AML-193 (cell line): ENCODE measurements at regions not wholly inside any gene's neighbourhood (a gene's known extent, or its start where the extent isn't known, plus 50 kb on each side); places are given as distances from the start of the nearest gene placed in this dataset.

Source experiments
- DNase-seq, 2 experiments: peaks; one replicate each; lab custom pipeline; 2025; lab: John Stamatoyannopoulos, UW

DNA sequence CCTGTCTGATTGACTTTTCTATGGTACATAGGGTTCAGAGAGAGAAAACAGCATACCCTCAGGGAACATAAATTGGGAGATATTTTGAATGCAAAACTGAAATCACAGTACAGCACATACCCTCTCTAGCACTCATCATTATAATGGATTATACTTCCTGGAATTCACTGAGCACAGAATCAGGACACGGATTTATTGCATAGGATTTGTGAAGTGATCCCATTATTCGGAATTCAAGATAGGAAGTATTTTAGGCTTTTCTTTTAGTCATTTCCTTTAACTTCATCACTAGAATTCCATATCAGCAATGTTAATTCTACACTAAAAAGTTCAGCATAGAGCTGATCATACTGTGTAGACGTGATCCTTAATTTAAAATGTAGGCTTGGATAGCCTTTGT is 407.0 kb downstream of the PID1 start:
- no peak for DNase-seq

DNA sequence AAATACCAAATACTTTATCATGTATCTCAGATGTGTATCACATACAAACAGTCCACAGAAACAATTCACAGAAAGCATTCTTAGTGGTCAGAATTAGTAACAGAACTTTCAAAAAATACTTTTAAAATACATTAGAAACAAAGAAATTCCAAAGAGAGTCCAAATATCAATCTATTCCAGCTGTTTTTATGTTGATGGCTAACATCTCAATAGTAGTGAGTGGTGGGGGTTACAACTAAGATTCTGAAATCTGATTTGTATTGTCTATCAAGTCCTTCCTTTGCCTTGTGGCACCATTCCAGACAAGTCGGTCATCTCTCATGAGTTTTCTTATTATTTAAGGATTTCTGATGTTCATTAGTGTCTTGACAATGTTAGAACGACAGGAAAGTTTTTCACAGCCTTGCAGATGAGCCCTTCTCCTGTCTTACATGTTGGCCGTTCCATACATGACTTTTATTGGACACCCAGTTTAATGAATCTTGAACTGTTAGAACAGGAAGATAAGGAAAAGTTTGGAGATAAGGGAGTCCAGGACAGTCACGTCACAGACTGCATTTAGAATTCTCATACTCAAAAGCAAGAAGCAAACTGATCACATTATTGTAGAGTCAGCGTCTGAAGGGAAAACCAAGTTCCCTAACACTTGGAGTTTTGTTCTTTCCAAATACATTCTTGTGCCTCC is 410.3 kb downstream of the PID1 start:
- DNase-seq = no peak

DNA sequence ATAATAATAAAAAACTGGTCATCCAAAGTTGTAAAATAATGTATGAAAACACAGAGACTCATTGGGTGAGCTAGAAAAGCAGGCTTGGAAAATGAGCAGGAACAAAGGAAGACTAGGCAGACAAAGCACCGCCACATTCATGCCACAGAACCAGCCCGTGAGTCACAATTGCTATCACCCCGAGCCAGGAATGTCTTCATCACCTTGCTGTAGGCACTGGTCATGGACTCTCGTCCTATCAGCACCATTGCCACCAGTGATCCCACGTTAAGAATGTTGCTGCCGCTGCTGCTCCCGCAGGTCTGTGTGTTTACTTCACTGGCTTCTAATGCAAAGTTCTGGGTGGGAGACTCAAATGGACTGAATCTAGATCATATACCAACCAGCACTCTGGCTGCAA is 417.9 kb downstream of the PID1 start:
- no peak for DNase-seq

DNA sequence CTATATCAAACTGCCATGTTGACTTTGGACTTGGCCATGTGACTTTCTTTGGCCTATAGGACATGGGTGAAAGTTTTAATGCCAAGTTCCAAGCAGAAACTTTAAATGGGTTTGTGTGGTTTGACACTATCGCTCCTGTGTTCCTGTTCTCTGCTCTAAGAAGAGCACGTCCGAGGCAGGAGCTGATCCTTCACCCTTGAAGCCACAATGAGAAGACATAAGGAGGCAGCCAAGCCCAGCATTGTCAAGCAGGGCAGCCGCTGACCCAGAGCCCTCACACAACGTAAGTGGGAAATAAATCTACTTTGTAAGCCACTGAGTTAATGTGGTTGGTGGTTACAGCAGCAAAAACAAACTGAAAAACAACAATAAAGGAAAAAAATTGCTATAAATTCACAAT is 422.4 kb downstream of the PID1 start:
- no peak for DNase-seq

DNA sequence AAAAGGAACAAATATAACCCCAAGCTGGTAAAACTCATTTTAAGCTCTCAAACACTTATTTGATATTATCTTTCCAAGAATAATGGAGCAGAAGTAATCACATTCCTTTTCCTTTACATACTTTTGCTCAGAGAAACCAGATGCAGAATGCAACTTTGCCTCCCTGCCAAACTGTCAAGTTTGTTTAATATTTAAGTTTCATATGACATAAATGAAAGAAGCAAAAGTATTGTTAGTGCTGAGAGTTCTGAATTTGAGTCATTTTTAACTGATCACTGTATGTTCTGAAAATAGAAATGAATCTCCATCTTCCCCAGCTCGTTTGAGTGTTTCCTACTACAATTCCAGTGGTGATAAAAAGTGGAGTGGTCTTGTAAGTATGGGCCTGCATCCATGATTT is 423.4 kb downstream of the PID1 start:
- no peak for DNase-seq

DNA sequence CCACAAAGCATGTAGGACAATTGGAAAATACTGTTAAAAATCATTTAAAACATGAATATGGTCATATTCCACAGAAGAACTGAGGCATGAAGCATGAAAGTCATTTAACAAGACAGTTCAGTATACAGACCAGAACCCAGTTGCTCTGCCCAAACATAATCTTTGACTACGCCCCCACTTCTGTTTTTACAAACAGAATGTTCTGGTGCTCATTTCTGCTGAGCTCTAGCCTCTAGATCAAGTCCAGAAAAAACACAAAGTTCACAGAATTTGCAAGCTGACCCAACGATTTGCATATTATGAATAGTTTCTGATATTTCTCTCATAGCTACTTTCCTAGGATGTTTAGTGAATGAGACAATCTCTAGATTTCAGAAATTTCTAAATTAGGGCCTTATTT is 424.9 kb downstream of the PID1 start:
- DNase-seq = no peak

DNA sequence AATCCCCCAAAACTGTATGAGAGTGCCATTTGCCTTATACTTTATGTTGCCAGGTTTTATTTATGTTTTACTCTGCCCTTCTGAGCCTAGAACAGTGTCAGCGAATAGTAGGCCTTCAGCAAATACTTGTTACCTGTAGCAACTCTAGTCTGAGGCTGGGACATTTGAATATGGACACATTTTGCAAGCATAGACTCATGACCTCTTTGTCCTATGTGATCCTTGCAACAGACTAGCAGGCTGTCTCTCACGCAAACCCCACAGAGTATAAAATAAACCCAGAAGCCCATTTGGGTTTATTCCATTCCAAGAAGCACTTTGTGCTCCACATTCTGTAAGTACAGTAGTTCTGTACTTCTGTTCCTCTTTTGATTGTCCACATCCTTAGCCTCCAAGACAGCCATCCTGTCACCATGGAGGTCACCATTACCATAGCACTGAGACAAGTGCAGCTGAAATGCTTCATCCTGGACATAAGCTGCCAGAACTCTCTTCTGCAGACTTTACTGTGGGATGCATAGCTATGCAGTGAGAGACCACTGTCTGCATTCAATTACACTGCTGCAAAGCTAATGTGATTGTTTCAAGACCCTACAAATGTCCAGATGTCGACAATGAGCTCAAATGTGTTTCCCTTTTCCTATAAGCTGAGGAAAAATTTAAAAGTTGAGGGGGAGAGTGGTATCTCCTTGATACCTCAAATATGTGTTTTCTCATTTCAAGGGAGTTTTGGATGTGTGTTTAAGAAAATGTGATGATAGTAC is 425.7 kb downstream of the PID1 start:
- DNase-seq = no peak

DNA sequence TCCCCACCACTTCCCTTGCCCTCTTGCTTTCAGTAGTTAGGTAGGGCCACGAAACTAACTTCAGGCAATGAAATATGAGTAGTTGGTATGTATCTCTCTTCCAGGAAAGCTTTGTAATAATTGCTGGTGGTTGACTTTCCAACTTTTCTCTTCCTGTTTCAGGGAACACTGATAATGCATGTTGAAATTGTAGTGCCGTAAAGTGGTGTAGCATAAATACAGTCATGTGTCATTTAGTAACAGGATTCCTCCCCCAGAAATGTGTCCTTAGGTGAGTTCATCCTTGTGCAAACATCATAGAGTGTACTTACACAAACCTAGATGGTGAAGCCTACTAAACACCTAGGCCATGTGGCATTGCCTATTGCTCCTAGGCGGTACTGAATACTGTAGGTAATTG is 429.2 kb downstream of the PID1 start:
- no peak for DNase-seq

DNA sequence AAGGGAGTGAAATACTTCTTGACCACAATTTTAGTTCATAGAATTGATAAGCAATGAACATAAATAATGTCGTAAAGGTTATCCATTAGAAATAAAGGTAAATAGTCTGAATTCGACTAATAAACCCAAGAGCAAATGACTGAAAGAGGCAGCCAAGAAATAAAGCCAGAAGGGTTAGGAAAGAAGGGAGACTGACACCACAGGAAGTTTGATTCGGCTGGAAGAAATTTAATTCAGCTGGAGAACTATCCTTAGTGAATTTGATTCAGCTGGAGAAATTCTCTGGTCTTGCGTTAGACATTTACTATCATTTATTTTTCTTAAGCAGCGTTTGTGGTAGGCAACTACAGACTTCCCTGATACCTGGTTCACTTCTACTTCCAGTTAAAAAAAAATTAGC is 429.6 kb downstream of the PID1 start:
- no peak for DNase-seq

DNA sequence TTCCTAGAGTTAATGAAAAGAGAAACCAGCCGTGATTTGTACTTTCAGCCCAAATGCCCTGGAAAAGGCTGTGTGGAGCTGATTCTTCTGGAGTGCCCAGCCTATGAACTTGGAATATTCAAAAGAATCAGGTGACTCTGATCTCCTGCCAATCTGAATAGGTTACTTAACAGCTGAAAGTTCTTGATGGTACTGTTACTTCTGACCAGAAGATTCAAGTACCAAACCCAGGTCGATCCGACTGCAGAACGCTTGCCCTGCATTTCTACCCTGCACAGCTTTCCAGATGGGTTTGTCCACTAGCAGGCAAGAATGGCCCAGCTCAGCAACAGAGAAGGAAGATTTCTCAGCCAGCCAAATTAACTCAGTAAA is 430.4 kb downstream of the PID1 start:
- DNase-seq = no peak

DNA sequence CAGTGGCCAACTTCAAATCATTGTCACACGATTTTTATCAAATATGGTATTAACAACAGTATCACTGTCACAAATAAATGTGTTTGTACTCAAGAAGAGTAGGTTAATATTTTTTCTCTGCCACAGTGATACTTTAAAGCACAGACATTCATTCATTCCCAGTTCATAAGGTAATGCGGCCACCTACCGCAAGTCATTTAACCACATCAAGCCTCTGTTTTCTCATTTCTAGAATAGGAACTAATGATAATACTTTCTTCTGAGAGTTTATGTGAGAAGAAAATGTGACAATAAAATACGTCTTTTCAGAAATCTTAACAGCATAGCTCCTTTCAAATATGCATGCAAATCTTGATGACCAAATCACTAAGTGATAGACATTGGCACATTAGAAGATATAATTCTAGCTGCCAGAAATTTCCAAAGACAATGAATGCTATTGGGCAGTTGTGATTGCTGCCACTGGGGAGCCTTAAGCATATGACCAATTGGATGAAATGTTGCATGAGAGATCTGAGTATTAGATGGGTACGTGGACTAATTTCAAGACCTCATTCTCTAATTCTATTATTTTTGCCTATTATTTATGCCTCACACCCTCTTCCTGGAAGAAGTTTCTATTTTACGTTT is 430.9 kb downstream of the PID1 start:
- no peak for DNase-seq

DNA sequence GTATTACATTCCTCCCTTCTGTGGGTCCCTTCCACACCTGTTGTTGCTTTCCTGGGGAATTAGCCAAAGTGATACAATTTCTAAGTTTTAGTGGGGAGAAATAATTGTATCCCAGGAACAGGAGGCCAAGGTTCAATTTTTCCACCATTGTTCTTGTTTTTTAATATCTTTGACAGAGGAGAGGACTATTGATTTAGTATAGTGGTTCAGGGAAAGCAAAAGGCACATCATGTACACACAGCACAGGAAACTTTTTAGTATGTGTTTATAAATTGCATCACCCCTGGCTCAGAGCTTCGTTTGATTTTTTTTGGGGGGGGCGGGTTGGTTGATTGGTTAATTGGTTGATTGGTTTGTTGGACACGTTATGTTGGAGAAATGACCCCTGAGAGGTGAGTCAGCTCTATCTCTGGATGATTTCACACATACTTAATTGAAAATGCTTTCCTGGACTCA is 431.6 kb downstream of the PID1 start:
- no peak for DNase-seq

DNA sequence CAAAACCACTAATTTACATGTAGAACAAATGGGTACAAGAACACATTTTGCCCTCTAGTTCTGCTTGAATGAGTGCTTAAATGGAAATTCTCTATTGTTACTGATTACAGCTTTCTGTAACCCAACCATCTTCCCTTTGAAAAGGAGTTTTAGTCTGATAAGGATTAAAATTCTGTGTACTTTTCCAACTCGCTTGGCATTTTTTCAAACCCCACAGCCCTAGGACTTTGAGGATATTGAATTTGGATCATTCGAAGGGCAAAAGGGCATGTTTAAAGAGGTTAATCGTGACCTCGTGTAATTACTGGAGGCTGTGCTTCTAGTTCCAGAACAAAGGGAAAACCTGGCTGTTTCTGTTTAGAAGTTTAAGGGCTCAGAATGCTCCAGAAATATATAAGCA is 432.3 kb downstream of the PID1 start:
- no peak for DNase-seq

DNA sequence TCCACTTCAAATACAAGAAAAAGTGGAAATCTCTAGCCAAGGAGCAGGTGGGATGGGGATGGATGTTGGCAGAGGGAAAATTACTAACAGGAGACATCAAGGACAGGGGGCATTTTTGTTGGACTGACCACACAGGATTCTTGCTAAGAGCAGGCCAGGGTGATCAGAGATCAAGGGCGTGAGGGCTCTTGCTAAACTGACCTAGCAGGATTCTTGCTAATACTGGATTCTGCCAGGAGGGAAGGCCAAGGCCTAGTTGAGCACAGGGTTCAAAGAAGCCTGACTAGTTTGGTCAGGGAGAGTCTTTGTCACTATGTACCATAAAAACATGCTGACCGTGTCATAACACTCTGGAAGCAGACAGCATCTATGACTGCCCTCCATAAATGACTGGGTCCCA is 442.7 kb downstream of the PID1 start:
- DNase-seq = no peak

DNA sequence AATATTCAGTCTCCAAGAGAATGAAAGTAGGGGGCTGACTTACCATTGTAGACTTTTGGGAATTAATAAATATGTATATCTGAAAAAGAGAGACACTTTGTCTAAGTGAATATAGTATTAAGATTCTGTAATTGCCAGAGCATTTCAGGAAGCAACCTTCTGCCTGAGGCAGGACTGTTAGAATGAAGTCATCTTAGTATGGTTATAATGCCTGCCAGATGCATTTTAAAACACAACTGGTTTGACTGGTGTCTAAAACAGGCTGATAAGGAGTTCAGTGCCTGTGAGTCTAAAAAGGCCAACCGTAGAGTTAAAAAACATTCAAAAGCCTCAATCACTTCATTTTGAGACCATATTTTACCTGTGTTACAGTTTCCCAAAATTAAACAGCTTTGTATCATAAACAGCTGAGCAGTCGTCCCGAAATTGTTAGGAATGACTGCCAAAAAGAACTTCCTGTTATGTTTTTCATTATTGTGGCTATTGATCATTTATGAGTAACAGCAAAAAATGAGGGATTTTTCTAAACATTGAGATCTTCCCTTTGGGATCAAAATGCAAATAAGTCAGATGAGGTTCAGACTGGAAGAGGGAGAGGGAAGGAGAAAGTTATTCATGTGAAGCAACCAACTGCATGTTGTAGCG is 443.9 kb downstream of the PID1 start:
- DNase-seq = no peak

DNA sequence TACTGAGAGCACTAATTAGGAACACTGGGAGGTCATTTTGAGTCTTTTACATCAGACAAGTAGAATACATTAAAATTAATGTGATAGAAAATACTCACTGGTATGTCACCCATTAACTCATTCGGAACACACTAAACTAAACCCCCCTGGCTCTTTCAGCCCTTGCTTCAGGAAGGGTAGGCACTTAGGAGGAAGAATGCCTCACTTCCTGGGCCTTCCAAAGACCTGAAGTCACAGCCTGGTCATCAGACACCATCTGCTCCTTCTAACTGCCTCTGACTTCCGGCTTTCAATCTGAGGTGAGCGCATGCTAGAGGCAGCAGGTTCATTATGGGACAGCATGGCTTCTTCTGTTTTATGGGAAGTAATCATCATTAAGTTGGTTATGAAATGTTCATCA is 451.4 kb downstream of the PID1 start:
- DNase-seq = no peak

DNA sequence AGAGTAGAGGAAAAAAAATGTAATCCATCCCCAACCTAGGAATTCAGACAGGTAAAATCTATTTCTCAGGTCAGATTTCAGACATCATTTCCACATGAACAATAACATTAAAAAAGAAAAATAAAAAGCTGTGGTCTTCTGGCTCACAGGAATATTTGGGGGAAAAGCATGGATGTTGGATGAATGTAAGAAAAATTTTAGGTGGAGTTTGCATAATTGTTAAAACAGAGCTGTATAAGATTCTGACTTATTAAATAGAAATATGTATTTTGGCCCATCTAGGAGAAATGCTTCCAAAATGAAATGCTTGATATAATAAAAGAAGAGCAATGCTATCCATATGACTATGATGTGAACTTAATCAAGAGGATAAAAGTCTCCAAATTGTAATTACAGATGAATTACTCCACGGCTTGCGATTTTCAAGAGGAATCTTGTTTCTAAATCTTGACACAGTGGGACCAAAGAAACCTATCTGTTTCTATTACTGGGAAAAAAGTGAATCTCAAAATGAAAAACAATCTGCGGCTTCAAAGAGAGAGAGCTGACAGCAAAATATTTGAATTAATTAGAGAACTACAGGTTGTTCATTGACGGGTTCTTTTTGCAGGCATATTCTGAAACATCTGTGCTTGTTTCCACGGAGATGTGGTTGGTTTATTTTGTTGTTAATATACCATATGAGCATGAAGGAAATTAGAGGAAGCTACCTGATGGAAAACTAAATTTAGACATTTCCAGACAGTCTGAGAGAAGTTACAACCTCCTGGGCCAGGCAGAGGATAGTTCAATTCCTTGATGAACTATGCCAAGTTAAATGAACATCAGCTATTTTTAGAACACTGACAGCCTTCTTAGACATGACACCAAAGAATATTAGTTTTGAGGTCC is 468.7 kb downstream of the PID1 start:
- no peak for DNase-seq

DNA sequence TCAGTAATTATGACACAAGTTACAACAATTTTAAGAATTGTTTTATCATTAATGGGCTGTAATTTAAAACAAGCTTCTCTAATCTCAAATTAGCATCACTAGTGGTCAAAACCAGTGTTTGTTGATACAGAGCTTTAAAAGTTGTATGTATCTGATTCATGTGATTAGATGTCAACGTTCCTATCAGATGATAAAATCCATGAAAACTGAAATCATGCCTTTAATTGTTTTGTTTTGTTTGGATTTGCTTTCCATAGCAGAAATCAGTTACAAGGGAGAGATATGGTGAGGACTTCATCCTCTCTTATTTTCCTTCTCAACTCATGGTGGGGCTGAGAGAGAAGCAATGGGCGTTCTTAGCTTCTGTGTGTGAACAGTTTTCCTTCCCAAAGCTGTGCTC is 469.6 kb downstream of the PID1 start:
- no peak for DNase-seq

DNA sequence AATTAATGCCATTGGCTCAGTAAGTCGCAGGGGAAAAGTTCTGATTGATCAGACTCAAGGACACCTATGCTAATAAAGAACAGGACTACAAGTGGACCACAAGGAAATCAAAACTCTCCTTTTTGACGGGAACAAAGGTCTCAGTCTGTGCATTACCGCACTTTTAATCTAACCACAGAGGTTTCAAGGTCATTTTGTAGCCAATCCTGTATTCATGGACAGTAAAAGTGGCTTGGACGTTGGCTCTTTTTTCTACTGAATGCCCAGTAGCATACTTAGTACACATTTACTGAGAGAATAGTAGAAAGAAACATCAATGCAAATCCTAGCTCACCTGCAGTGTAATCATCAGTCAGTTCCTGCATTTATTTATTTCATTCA is 471.9 kb downstream of the PID1 start:
- DNase-seq = no peak

DNA sequence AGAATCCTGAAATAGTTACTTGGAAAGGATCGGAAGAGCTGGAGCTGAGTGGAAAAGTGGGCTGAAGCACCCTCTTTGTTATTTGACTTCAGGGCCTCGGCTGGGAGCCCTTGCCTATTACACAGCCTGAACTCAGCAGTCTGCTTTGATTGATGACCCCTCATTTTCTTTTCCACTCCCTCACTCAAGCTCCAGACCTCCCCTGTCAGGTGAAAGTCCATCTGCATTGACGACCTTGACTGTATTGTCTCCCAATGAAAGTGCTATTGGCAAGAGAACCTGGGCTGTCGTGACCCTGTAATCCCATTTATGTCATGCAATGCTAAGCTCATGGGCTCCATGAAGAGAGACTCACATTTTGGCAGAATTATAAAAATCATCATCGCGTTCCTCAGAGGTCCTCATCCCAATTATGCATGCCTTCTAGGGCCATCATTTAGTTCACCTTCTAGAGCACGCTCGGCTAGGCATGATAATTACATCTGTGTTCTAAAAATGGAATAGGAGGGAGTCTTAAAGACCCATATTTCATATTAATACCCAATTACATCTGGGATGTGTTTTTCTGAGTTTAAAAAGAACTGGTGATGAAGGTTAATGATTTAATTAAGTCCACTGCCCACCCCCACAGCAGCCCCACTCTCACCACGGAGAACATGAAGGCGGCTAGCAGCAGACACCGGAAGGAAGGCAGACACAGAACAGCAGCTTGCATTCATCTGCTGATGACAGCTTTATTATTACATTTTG is 472.5 kb downstream of the PID1 start:
- DNase-seq = no peak

DNA sequence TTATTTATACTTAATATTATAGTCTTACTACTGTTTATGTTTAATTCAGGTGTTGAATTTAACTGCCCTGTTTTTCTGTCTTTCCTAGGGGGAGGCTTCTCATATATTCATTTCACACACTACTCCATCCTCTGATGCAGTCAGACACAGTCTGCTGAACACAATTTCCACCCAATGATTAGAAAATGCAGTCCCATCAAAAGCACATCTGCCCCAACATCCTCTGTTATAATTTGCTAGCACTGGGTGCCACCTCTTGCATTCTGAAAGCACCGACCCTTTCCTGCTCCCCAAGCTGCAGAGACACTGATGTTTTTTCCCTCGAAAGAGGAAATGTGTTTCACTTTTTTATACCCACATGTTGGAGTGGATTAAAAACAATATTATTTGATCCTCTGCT is 474.7 kb downstream of the PID1 start:
- no peak for DNase-seq
